Stimulated activated naive CD8-positive, alpha-beta T cell treated with anti-CD3 and anti-CD28 coated beads, Interleukin-15, Interleukin-2, amounts not matched to agents 100 ng/mL and 50 ng/mL, for 24 hours (primary cell): ENCODE measurements at regions not wholly inside any gene's neighbourhood (a gene's known extent, or its start where the extent isn't known, plus 50 kb on each side); places are given as distances from the start of the nearest gene placed in this dataset.

Source experiments
- H3K27ac Mint-ChIP-seq: one replicate; pipeline ENCODE4 v1.8.0; 2021; ENCODE audit warnings: mild to moderate bottlenecking, mixed read lengths
- H3K27me3 Mint-ChIP-seq: one replicate; pipeline ENCODE4 v1.8.0; 2021; ENCODE audit warnings: mixed read lengths
- H3K36me3 Mint-ChIP-seq: one replicate; pipeline ENCODE4 v1.8.0; 2021; ENCODE audit warnings: low read depth, mixed read lengths
- H3K4me1 Mint-ChIP-seq: one replicate; pipeline ENCODE4 v1.8.0; 2021; ENCODE audit warnings: low read depth, mixed read lengths
- H3K4me3 Mint-ChIP-seq: one replicate; pipeline ENCODE4 v1.8.0; 2021; ENCODE audit warnings: mild to moderate bottlenecking, mixed read lengths
- H3K9me3 Mint-ChIP-seq: one replicate; pipeline ENCODE4 v1.8.0; 2021; ENCODE audit warnings: mixed read lengths

- no peak overlapping the region for H3K27ac Mint-ChIP-seq
- H3K36me3 Mint-ChIP-seq: no peaks in the 10 kb centered on the region
- H3K9me3 Mint-ChIP-seq: peaks cover 27% of the 10 kb centered on the region
- H3K4me1 Mint-ChIP-seq: no peaks in the 10 kb centered on the region
- no peak overlapping the region for H3K4me3 Mint-ChIP-seq
- peaks cover 8% of the 10 kb centered on the region for H3K27me3 Mint-ChIP-seq
Observed at GRCh38 chr20:11130554-11131166, 456.9 kb upstream of the JAG1 start.

- no peak overlapping the region for H3K27ac Mint-ChIP-seq
- H3K36me3 Mint-ChIP-seq: no peaks in the 10 kb centered on the region
- peaks cover 18% of the 10 kb centered on the region for H3K9me3 Mint-ChIP-seq
- no peaks in the 10 kb centered on the region for H3K27me3 Mint-ChIP-seq
- no peaks in the 10 kb centered on the region for H3K4me1 Mint-ChIP-seq
- H3K4me3 Mint-ChIP-seq: no peak overlapping the region
Observed at GRCh38 chr20:11132819-11133415, 459.1 kb upstream of the JAG1 start.

GRCh38 chr20:11136691-11137090, 462.9 kb upstream of the JAG1 start:
- Mint-ChIP-seq H3K27me3 (no peaks in the 10 kb centered on the region), H3K36me3 (no peaks in the 10 kb centered on the region), H3K27ac (no peak overlapping the region), H3K4me1 (no peaks in the 10 kb centered on the region), H3K4me3 (no peak overlapping the region), H3K9me3 (peaks cover 4% of the 10 kb centered on the region)

- no peaks in the 10 kb centered on the region for H3K36me3 Mint-ChIP-seq
- no peaks in the 10 kb centered on the region for H3K27me3 Mint-ChIP-seq
- H3K4me1 Mint-ChIP-seq: no peaks in the 10 kb centered on the region
- no peak overlapping the region for H3K4me3 Mint-ChIP-seq
- H3K27ac Mint-ChIP-seq: no peak overlapping the region
- peaks cover 4% of the 10 kb centered on the region for H3K9me3 Mint-ChIP-seq
Observed at GRCh38 chr20:11137688-11138087, 463.9 kb upstream of the JAG1 start.

GRCh38 chr20:11140359-11140758, 466.6 kb upstream of the JAG1 start:
- Mint-ChIP-seq H3K36me3 (no peaks in the 10 kb centered on the region), H3K9me3 (no peaks in the 10 kb centered on the region), H3K4me1 (no peaks in the 10 kb centered on the region), H3K27ac (no peak overlapping the region), H3K27me3 (no peaks in the 10 kb centered on the region), H3K4me3 (no peak overlapping the region)

GRCh38 chr20:11143481-11143880, 469.7 kb upstream of the JAG1 start:
- Mint-ChIP-seq H3K27ac (no peak overlapping the region), H3K9me3 (no peaks in the 10 kb centered on the region), H3K4me1 (no peaks in the 10 kb centered on the region), H3K4me3 (no peak overlapping the region), H3K36me3 (no peaks in the 10 kb centered on the region), H3K27me3 (no peaks in the 10 kb centered on the region)

- Mint-ChIP-seq H3K9me3 (no peaks in the 10 kb centered on the region), H3K27ac (no peak overlapping the region), H3K4me3 (no peak overlapping the region), H3K4me1 (no peaks in the 10 kb centered on the region), H3K27me3 (no peaks in the 10 kb centered on the region), H3K36me3 (no peaks in the 10 kb centered on the region)
Observed at GRCh38 chr20:11144114-11144950, 470.5 kb upstream of the JAG1 start.

GRCh38 chr20:11145616-11146015, 471.8 kb upstream of the JAG1 start:
- Mint-ChIP-seq H3K4me3 (no peak overlapping the region), H3K27me3 (no peaks in the 10 kb centered on the region), H3K36me3 (no peaks in the 10 kb centered on the region), H3K9me3 (no peaks in the 10 kb centered on the region), H3K27ac (no peak overlapping the region), H3K4me1 (no peaks in the 10 kb centered on the region)

GRCh38 chr20:11153819-11154218, 480.0 kb upstream of the JAG1 start:
- H3K4me3 Mint-ChIP-seq: no peak overlapping the region
- H3K4me1 Mint-ChIP-seq: no peaks in the 10 kb centered on the region
- no peak overlapping the region for H3K27ac Mint-ChIP-seq
- no peaks in the 10 kb centered on the region for H3K36me3 Mint-ChIP-seq
- H3K9me3 Mint-ChIP-seq: peaks cover 2% of the 10 kb centered on the region
- no peaks in the 10 kb centered on the region for H3K27me3 Mint-ChIP-seq

- H3K27me3 Mint-ChIP-seq: no peaks in the 10 kb centered on the region
- H3K4me3 Mint-ChIP-seq: no peak overlapping the region
Observed at GRCh38 chr20:11155156-11155756, 481.5 kb upstream of the JAG1 start.

GRCh38 chr20:11156922-11157321, 483.1 kb upstream of the JAG1 start:
- Mint-ChIP-seq H3K9me3 (peaks cover 2% of the 10 kb centered on the region), H3K4me1 (no peaks in the 10 kb centered on the region), H3K27ac (no peak overlapping the region), H3K27me3 (no peaks in the 10 kb centered on the region), H3K36me3 (no peaks in the 10 kb centered on the region), H3K4me3 (no peak overlapping the region)

More at GRCh38 chr20:11155156-11155756, 481.5 kb upstream of the JAG1 start:
- Mint-ChIP-seq H3K4me1 (no peaks in the 10 kb centered on the region), H3K36me3 (no peaks in the 10 kb centered on the region), H3K9me3 (peaks cover 2% of the 10 kb centered on the region), H3K27ac (no peak overlapping the region)

- Mint-ChIP-seq H3K4me1 (no peaks in the 10 kb centered on the region), H3K36me3 (no peaks in the 10 kb centered on the region), H3K4me3 (no peak overlapping the region), H3K27ac (no peak overlapping the region), H3K27me3 (no peaks in the 10 kb centered on the region), H3K9me3 (peaks cover 2% of the 10 kb centered on the region)
Observed at GRCh38 chr20:11158146-11158545, 484.3 kb upstream of the JAG1 start.

- H3K27me3 Mint-ChIP-seq: no peaks in the 10 kb centered on the region
- peaks cover 2% of the 10 kb centered on the region for H3K9me3 Mint-ChIP-seq
- H3K27ac Mint-ChIP-seq: no peak overlapping the region
- no peak overlapping the region for H3K4me3 Mint-ChIP-seq
- H3K36me3 Mint-ChIP-seq: no peaks in the 10 kb centered on the region
- no peaks in the 10 kb centered on the region for H3K4me1 Mint-ChIP-seq
Observed at GRCh38 chr20:11158589-11158988, 484.8 kb upstream of the JAG1 start.

- H3K36me3 Mint-ChIP-seq: no peaks in the 10 kb centered on the region
- H3K27ac Mint-ChIP-seq: no peak overlapping the region
- H3K27me3 Mint-ChIP-seq: no peaks in the 10 kb centered on the region
- no peaks in the 10 kb centered on the region for H3K4me1 Mint-ChIP-seq
- H3K9me3 Mint-ChIP-seq: peaks cover 2% of the 10 kb centered on the region
- H3K4me3 Mint-ChIP-seq: no peak overlapping the region
Observed at GRCh38 chr20:11159728-11160127, 485.9 kb upstream of the JAG1 start.
